HFFc6 (cell line): ENCODE measurements at regions not wholly inside any gene's neighbourhood (a gene's known extent, or its start where the extent isn't known, plus 50 kb on each side); places are given as distances from the start of the nearest gene placed in this dataset.

Experiments used
- DNase-seq: peaks from one replicate; pipeline ENCODE4 v3.0.0-alpha.2; 2018
- H3K27ac Mint-ChIP-seq: 2 replicates; pipeline ENCODE4 v1.8.0; 2020; ENCODE audit warnings: mild to moderate bottlenecking, mixed read lengths
- H3K27me3 Mint-ChIP-seq: 2 replicates; pipeline ENCODE4 v1.8.0; 2021; ENCODE audit warnings: mild to moderate bottlenecking, moderate library complexity, mixed read lengths; ENCODE audit not compliant: insufficient read depth
- H3K36me3 Mint-ChIP-seq: 2 replicates; pipeline ENCODE4 v1.8.0; 2021; ENCODE audit warnings: low read depth, mixed read lengths
- H3K4me1 Mint-ChIP-seq: 2 replicates; pipeline ENCODE4 v1.8.0; 2020; ENCODE audit warnings: low read depth, mixed read lengths
- H3K4me3 Mint-ChIP-seq: 2 replicates; pipeline ENCODE4 v1.8.0; 2020; ENCODE audit warnings: mild to moderate bottlenecking, moderate library complexity, mixed read lengths
- H3K9me3 Mint-ChIP-seq: 2 replicates; pipeline ENCODE4 v1.8.0; 2020; ENCODE audit warnings: mild to moderate bottlenecking, mixed read lengths
- TF ChIP-seq, protein P1 (sequence below): fragments of 200-600 bp; sonication (generic); IDR thresholded peaks from 2 replicates; pipeline ENCODE4 v1.5.0; 2021; ENCODE audit warnings: antibody characterized with exemption, mild to moderate bottlenecking

DNA sequence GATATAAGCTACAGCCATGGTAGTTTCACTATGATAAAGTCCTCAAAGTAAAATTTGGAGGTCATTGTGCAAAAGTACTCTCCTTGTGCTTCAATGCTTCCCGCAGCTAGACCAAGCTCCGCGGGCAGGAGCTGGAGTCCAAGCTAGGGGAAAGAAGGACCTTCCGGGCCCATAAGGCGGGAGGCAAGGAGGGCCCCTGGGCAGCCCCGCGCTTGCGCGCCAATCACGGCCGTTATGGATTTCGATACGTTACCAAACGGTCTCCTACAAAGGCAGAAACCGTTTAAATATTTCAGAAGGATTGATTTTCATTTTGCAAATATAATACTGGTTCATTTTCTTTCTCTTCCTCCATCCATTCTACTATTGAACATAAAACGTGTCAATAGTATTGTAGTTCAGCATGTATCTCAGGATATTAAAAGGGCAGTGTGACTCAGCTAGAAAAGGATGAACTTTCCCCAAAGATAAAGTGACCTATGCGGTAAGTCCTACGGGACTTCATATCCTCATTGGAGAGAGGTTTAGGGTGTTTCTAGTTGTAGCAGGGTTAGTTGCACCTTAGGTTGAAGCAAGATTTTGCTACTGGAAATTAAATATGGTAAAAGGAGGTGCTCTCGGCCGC is 128.0 kb downstream of the KIF20B start:
- TF ChIP-seq, protein P1, sequence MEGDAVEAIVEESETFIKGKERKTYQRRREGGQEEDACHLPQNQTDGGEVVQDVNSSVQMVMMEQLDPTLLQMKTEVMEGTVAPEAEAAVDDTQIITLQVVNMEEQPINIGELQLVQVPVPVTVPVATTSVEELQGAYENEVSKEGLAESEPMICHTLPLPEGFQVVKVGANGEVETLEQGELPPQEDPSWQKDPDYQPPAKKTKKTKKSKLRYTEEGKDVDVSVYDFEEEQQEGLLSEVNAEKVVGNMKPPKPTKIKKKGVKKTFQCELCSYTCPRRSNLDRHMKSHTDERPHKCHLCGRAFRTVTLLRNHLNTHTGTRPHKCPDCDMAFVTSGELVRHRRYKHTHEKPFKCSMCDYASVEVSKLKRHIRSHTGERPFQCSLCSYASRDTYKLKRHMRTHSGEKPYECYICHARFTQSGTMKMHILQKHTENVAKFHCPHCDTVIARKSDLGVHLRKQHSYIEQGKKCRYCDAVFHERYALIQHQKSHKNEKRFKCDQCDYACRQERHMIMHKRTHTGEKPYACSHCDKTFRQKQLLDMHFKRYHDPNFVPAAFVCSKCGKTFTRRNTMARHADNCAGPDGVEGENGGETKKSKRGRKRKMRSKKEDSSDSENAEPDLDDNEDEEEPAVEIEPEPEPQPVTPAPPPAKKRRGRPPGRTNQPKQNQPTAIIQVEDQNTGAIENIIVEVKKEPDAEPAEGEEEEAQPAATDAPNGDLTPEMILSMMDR = no peak
- DNase-seq = no peak
- no peaks in the 10 kb centered on the region for H3K9me3 Mint-ChIP-seq
- H3K4me3 Mint-ChIP-seq = no peak overlapping the region
- no peaks in the 10 kb centered on the region for H3K4me1 Mint-ChIP-seq
- peaks cover 4% of the 10 kb centered on the region for H3K27me3 Mint-ChIP-seq
- no peak overlapping the region for H3K27ac Mint-ChIP-seq
- no peaks in the 10 kb centered on the region for H3K36me3 Mint-ChIP-seq

DNA sequence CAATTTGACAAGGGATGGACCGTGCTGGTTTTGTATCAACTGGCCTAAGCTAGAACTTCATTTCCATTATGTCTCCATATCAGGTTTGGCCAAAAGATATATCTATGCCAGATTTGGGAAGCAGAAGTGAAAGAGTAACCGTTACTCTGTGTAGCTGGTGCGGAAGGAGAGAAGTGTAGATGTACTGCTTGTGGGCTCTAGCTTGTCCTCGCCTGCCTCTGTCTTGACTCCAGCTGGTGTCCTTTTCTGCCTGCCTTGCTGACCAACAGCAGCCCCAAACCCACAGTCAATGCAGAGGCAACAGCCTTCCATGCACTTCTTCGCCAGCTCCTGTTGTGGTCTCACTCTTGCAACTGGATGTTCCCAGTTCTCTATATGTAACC is 128.5 kb downstream of the KIF20B start:
- Mint-ChIP-seq H3K27ac (no peak overlapping the region), H3K4me3 (no peak overlapping the region), H3K4me1 (no peaks in the 10 kb centered on the region), H3K36me3 (no peaks in the 10 kb centered on the region), H3K9me3 (no peaks in the 10 kb centered on the region), H3K27me3 (peaks cover 4% of the 10 kb centered on the region)
- no peak for DNase-seq
- TF ChIP-seq, protein P1 = no peak

DNA sequence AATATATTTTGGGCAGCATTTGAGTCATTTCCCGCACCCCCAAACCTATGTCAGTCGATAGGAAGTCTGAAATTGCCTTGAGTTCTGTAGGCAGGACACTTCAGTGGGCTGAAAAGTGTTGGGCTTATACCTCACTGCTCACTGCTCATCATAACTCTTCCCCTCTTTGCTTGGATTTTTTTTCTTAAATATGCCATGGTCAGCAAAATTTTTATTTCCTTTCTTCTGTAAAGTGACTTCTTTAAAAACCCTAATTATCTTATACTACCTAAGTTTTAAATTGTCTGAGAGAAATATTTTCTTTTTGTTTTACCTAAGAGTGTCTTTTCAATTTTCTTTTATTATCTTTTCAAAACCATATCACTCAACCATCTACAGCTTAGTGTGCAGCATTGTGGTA is 129.2 kb downstream of the KIF20B start:
- TF ChIP-seq, protein P1 = no peak
- Mint-ChIP-seq H3K4me1 (no peaks in the 10 kb centered on the region), H3K4me3 (no peak overlapping the region), H3K36me3 (no peaks in the 10 kb centered on the region), H3K27me3 (peaks cover 4% of the 10 kb centered on the region), H3K9me3 (no peaks in the 10 kb centered on the region), H3K27ac (no peak overlapping the region)
- no peak for DNase-seq

DNA sequence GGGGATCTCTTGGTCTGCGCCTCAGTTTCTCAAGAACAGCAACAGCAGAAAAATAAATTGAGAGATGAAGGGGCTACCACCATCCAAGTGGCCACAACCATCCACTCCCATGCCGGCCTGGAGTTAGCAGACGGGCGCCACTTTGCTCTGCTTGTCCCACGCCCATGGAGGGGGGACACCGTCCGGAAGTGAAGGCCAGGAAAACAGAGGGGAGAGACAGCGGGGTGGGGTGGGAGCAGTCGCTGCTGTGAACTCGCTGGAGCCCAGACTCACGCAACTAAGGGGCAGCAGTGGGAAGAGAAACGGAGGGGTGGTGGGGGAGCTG is 135.4 kb downstream of the KIF20B start:
- 0 out of 2 replicates have a peak, but pooled peaks cover 5% of the 10 kb centered on the region for H3K4me1 Mint-ChIP-seq
- no peaks in the 10 kb centered on the region for H3K36me3 Mint-ChIP-seq
- no peaks in the 10 kb centered on the region for H3K9me3 Mint-ChIP-seq
- peak overlapping the region; percentile 83 for H3K4me3 Mint-ChIP-seq
- peaks cover 16% of the 10 kb centered on the region for H3K27me3 Mint-ChIP-seq
- no peak overlapping the region for H3K27ac Mint-ChIP-seq
- DNase-seq = no peak
- TF ChIP-seq, protein P1 = no peak

DNA sequence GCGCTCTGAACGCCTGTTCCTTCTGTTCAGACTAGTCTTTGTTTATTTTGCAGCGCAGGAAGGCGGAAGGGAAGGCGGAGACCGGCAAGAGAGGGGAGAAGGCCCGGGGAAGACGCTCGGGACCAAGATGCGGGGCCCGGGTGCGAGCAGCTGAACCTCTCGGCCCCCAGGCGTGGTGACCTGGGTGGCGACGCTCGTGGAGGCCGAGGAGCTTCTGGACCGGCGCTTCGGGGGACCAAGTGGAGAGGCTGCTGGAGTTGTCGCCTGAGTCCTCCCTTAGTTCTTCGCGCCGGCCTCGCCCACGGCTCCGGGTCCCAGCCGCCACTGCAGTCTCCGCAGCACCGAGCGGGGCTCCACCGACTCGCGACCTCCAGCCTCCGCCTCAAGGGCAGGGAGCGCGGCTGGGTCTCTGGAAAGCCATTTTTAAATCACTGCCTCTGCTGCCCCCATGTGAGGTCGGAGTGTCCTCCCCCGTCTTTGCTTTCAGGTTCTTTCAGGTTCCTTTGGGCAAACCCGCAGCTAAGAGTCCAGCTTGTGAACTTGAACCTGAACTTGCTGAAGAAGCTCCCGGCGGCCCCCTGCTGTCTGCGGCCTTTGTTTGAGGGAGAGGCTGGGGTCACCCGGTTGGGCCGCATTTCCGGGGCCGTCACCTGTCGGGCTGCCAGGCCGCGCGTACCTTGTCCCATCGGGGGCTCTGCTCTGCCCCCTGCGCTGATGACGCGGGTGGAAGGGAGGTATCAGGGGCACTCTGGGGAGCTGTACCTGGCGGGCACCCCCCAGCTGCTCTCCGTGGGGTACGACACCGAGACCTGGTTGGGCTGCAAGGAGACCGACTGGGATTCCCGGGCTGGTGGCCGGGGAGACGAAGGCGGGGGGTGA is 136.0 kb downstream of the KIF20B start:
- TF ChIP-seq, protein P1 = no peak
- Mint-ChIP-seq H3K4me3 (peak overlapping the region; percentile 83), H3K27ac (no peak overlapping the region), H3K27me3 (peaks cover 16% of the 10 kb centered on the region), H3K36me3 (no peaks in the 10 kb centered on the region), H3K4me1 (peaks cover 7% of the 10 kb centered on the region), H3K9me3 (no peaks in the 10 kb centered on the region)
- no peak for DNase-seq
